ENCODE measurements at regions not wholly inside any gene's neighbourhood (a gene's known extent, or its start where the extent isn't known, plus 50 kb on each side); places are given as distances from the start of the nearest gene placed in this dataset.

DNA sequence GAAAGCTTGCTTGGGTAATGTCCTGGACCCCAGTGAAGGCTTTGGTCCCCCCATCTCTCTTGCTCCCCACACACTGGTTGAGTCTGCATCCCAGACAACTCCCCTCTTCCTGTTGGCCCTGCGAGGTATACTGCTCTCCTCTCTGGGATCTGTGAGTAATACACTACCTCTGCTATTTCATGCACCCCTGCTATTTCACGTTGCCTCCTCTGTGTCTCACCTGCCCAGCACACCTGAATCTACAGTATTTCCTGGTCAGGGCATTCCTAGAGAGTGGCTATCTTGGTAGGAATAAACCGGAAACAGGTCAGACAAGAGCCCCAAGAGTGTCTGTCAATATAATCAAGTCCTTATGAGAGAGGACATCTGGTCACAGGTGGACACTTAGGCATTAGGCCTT lies 114.3 kb upstream of the ODAD2 start:
- TF ChIP-seq POLR2A (IDR thresholded peaks at IDR 0.05; ENCODE audit: low read depth, low read length) = no peak
- TF ChIP-seq JUN (IDR thresholded peaks at IDR 0.05; ENCODE audit: borderline replicate concordance, insufficient read depth, insufficient read length, low read depth) = no peak
- no peak for TF ChIP-seq CTCF (IDR thresholded peaks at IDR 0.05; ENCODE audit: extremely low read depth in 1 of 2, insufficient read depth in 1 of 2, low read depth in 1 of 2, low read length in 2 of 2)
- no peak for TF ChIP-seq POLR2AphosphoS5 (IDR thresholded peaks at IDR 0.05; ENCODE audit: insufficient read depth, low read depth, low read length)
- TF ChIP-seq MAX (IDR thresholded peaks at IDR 0.05; ENCODE audit: insufficient read depth, insufficient read length) = no peak
- TF ChIP-seq EZH2 (IDR thresholded peaks at IDR 0.05; ENCODE audit: borderline replicate concordance, low read depth, low read length, severe bottlenecking) = no peak
- TF ChIP-seq FOS (IDR thresholded peaks at IDR 0.05; ENCODE audit: borderline replicate concordance, insufficient read depth, low read length) = no peak

Data from endothelial cell of umbilical vein (primary cell).